Breast epithelium (tissue), 3 donors: ENCODE measurements at regions not wholly inside any gene's neighbourhood (a gene's known extent, or its start where the extent isn't known, plus 50 kb on each side); places are given as distances from the start of the nearest gene placed in this dataset.

ENCODE experiments used
- POLR2AphosphoS5 ChIP-seq, 3 donors: sonication (generic); formaldehyde crosslinking; IDR thresholded peaks; one replicate each; pipeline ENCODE4 v1.6.1; 2017; ENCODE audit warnings: antibody characterized with exemption in 3 of 3
- TF ChIP-seq, protein P1 (sequence below), 3 donors: fragments of 450-650 bp; IDR thresholded peaks; one replicate each; pipeline ENCODE4 v1.5.1; 2016 to 2017; ENCODE audit warnings: antibody characterized with exemption in 3 of 3, mild to moderate bottlenecking in 3 of 3, moderate library complexity in 3 of 3

DNA sequence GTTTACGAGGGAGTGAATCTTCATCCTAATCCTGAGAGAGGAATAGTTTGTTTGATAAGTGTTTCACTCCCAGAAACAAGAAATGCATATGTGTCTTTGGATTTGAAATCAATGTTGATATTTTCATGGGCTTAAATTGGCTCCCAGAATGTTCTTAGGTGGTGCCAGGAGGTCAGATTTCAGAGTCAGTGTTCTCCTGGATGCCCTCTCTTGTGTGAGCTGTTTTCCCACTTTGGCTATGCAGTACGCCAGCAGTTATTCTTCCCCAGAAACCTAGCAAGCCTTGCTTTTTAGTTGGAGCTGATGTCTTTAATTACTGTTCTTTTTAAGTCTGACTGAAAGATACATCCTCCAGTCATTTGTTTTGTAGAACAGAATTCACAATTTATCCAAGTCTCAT is 291.4 kb downstream of the DNAJB9 start:
- TF ChIP-seq, protein P1, sequence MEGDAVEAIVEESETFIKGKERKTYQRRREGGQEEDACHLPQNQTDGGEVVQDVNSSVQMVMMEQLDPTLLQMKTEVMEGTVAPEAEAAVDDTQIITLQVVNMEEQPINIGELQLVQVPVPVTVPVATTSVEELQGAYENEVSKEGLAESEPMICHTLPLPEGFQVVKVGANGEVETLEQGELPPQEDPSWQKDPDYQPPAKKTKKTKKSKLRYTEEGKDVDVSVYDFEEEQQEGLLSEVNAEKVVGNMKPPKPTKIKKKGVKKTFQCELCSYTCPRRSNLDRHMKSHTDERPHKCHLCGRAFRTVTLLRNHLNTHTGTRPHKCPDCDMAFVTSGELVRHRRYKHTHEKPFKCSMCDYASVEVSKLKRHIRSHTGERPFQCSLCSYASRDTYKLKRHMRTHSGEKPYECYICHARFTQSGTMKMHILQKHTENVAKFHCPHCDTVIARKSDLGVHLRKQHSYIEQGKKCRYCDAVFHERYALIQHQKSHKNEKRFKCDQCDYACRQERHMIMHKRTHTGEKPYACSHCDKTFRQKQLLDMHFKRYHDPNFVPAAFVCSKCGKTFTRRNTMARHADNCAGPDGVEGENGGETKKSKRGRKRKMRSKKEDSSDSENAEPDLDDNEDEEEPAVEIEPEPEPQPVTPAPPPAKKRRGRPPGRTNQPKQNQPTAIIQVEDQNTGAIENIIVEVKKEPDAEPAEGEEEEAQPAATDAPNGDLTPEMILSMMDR (IDR thresholded peaks at IDR 0.05), result no peak
- TF ChIP-seq POLR2AphosphoS5 (IDR thresholded peaks at IDR 0.05), result no peak
